ENCODE measurements at regions not wholly inside any gene's neighbourhood (a gene's known extent, or its start where the extent isn't known, plus 50 kb on each side); places are given as distances from the start of the nearest gene placed in this dataset.

DNA sequence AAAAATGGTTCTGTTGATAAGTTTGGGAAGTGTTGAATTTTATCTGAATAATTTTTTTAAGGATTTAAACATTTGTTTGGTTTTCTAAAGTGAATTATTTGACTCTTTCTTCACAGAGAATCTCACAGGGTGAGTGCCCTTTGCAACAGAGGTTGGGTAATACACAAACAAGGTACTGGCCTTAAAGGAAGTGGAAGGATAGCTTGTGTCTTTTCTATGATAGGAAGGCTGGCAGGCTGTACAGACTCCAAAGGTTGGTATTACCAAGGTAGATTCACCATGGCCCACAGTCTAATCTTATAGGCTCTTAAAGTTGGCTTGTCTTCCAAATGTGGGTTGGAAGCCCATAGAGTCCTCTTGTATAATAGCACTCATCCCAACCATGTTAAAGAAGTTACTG lies 311.5 kb downstream of the SV2B start:
- TF ChIP-seq, protein P1, sequence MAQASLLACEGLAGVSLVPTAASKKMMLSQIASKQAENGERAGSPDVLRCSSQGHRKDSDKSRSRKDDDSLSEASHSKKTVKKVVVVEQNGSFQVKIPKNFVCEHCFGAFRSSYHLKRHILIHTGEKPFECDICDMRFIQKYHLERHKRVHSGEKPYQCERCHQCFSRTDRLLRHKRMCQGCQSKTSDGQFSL (CRISPR knock-in tag; IDR thresholded peaks at IDR 0.05), result no peak
- TF ChIP-seq, protein P1 (tag; IDR thresholded peaks at IDR 0.05), result no peak
- TF ChIP-seq, protein P2, sequence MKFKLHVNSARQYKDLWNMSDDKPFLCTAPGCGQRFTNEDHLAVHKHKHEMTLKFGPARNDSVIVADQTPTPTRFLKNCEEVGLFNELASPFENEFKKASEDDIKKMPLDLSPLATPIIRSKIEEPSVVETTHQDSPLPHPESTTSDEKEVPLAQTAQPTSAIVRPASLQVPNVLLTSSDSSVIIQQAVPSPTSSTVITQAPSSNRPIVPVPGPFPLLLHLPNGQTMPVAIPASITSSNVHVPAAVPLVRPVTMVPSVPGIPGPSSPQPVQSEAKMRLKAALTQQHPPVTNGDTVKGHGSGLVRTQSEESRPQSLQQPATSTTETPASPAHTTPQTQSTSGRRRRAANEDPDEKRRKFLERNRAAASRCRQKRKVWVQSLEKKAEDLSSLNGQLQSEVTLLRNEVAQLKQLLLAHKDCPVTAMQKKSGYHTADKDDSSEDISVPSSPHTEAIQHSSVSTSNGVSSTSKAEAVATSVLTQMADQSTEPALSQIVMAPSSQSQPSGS (CRISPR knock-in tag; IDR thresholded peaks at IDR 0.05), result no peak
- TF ChIP-seq EZH2 (IDR thresholded peaks at IDR 0.05; ENCODE audit: borderline replicate concordance, low read depth, low read length) (no peak), POLR2AphosphoS5 (IDR thresholded peaks at IDR 0.05; ENCODE audit: control insufficient read depth, insufficient read depth, low read depth, low read length) (no peak), SRSF9 (IDR thresholded peaks at IDR 0.05; ENCODE audit: borderline replicate concordance, low read depth, low read length) (no peak), HMG20B (CRISPR knock-in tag; IDR thresholded peaks at IDR 0.05) (no peak), PCBP2 (IDR thresholded peaks at IDR 0.05; ENCODE audit: low read depth, low read length, poor library complexity, severe bottlenecking) (no peak), FIP1L1 (IDR thresholded peaks at IDR 0.05; ENCODE audit: low read depth, low read length, poor library complexity, severe bottlenecking) (no peak)
- TF ChIP-seq, protein P3, sequence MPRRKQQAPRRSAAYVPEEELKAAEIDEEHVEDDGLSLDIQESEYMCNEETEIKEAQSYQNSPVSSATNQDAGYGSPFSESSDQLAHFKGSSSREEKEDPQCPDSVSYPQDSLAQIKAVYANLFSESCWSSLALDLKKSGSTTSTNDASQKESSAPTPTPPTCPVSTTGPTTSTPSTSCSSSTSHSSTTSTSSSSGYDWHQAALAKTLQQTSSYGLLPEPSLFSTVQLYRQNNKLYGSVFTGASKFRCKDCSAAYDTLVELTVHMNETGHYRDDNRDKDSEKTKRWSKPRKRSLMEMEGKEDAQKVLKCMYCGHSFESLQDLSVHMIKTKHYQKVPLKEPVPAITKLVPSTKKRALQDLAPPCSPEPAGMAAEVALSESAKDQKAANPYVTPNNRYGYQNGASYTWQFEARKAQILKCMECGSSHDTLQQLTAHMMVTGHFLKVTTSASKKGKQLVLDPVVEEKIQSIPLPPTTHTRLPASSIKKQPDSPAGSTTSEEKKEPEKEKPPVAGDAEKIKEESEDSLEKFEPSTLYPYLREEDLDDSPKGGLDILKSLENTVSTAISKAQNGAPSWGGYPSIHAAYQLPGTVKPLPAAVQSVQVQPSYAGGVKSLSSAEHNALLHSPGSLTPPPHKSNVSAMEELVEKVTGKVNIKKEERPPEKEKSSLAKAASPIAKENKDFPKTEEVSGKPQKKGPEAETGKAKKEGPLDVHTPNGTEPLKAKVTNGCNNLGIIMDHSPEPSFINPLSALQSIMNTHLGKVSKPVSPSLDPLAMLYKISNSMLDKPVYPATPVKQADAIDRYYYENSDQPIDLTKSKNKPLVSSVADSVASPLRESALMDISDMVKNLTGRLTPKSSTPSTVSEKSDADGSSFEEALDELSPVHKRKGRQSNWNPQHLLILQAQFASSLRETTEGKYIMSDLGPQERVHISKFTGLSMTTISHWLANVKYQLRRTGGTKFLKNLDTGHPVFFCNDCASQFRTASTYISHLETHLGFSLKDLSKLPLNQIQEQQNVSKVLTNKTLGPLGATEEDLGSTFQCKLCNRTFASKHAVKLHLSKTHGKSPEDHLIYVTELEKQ (CRISPR knock-in tag; IDR thresholded peaks at IDR 0.05), result no peak
- TF ChIP-seq, protein P4, sequence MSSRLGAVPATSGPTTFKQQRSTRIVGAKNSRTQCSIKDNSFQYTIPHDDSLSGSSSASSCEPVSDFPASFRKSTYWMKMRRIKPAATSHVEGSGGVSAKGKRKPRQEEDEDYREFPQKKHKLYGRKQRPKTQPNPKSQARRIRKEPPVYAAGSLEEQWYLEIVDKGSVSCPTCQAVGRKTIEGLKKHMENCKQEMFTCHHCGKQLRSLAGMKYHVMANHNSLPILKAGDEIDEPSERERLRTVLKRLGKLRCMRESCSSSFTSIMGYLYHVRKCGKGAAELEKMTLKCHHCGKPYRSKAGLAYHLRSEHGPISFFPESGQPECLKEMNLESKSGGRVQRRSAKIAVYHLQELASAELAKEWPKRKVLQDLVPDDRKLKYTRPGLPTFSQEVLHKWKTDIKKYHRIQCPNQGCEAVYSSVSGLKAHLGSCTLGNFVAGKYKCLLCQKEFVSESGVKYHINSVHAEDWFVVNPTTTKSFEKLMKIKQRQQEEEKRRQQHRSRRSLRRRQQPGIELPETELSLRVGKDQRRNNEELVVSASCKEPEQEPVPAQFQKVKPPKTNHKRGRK (tag; IDR thresholded peaks at IDR 0.05), result no peak
- TF ChIP-seq, protein P5, sequence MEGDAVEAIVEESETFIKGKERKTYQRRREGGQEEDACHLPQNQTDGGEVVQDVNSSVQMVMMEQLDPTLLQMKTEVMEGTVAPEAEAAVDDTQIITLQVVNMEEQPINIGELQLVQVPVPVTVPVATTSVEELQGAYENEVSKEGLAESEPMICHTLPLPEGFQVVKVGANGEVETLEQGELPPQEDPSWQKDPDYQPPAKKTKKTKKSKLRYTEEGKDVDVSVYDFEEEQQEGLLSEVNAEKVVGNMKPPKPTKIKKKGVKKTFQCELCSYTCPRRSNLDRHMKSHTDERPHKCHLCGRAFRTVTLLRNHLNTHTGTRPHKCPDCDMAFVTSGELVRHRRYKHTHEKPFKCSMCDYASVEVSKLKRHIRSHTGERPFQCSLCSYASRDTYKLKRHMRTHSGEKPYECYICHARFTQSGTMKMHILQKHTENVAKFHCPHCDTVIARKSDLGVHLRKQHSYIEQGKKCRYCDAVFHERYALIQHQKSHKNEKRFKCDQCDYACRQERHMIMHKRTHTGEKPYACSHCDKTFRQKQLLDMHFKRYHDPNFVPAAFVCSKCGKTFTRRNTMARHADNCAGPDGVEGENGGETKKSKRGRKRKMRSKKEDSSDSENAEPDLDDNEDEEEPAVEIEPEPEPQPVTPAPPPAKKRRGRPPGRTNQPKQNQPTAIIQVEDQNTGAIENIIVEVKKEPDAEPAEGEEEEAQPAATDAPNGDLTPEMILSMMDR (IDR thresholded peaks at IDR 0.05 in 2 of 3, conservative IDR thresholded peaks at IDR 0.05 in 1 of 3; ENCODE audit: insufficient read depth in 2 of 3, low read depth in 1 of 3, low read length in 3 of 3), result no peak
- TF ChIP-seq, protein P6, sequence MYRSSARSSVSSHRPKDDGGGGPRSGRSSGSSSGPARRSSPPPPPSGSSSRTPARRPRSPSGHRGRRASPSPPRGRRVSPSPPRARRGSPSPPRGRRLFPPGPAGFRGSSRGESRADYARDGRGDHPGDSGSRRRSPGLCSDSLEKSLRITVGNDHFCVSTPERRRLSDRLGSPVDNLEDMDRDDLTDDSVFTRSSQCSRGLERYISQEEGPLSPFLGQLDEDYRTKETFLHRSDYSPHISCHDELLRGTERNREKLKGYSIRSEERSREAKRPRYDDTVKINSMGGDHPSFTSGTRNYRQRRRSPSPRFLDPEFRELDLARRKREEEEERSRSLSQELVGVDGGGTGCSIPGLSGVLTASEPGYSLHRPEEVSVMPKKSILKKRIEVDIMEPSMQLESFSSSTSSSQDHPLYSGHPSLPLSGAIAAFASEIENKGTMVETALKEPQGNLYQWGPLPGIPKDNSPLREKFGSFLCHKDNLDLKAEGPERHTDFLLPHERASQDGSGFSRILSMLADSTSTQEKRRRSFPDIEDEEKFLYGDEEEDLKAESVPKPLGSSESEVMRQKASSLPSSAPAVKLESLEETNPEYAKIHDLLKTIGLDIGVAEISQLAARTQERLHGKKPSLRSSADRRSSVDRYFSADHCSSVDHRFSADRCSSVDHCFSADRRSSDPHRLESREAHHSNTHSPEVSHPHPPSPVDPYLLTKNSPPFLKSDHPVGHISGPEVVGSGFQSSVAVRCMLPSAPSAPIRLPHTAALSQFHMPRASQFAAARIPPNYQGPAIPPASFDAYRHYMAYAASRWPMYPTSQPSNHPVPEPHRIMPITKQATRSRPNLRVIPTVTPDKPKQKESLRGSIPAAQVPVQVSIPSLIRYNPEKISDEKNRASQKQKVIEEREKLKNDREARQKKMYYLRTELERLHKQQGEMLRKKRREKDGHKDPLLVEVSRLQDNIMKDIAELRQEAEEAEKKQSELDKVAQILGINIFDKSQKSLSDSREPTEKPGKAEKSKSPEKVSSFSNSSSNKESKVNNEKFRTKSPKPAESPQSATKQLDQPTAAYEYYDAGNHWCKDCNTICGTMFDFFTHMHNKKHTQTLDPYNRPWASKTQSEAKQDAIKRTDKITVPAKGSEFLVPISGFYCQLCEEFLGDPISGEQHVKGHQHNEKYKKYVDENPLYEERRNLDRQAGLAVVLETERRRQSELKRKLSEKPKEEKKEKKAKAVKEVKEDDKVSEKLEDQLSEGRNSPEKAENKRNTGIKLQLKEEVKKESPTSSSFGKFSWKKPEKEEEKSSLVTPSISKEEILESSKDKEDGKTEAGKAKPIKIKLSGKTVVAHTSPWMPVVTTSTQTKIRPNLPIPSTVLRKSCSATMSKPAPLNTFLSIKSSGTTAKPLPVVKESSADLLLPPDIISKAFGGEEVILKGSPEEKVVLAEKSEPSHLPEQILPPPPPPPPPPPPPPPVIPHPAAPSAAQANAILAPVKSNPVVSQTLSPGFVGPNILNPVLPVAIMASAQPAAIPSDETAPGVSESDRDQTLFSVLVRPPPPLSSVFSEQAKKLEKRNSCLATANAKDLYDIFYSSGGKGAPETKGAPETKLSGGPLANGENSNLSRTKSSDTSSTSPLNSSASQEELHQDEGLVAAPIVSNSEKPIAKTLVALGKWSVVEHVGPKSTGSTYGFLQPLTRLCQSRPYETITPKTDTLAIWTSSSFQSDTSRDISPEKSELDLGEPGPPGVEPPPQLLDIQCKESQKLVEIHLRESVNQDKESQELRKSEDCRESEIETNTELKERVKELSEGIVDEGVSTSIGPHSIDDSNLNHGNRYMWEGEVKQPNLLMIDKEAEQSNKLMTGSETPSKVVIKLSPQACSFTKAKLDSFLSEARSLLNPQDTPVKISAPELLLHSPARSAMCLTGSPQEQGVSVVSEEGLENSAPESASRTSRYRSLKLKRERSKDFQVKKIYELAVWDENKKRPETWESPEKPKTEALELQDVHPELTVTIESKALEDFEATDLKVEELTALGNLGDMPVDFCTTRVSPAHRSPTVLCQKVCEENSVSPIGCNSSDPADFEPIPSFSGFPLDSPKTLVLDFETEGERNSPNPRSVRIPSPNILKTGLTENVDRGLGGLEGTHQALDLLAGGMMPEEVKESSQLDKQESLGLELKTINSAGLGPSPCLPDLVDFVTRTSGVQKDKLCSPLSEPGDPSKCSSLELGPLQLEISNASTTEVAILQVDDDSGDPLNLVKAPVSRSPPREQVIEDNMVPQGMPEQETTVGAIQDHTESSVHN (IDR thresholded peaks at IDR 0.05; ENCODE audit: borderline replicate concordance in 1 of 2, low read depth in 1 of 2), result no peak
